Gastroesophageal sphincter (tissue), 4 donors: ENCODE measurements at regions not wholly inside any gene's neighbourhood (a gene's known extent, or its start where the extent isn't known, plus 50 kb on each side); places are given as distances from the start of the nearest gene placed in this dataset.

ENCODE experiments used
- ATAC-seq: fragments of 150-250 bp; one replicate; pipeline ENCODE4 v1.9.1; 2016; ENCODE audit warnings: mild to moderate bottlenecking, moderate library complexity
- H3K27ac ChIP-seq, 4 donors: fragments of 200-600 bp; sonication (generic) in 3 of 4; 1 replicate in 3 of 4; 2 replicates in 1 of 4; pipeline ENCODE4 v1.5.1; 2016 to 2019
- H3K27me3 ChIP-seq: fragments of 200-600 bp; sonication (generic); one replicate; pipeline ENCODE4 v1.5.1; 2019
- H3K36me3 ChIP-seq, 2 donors: fragments of 200-600 bp; sonication (generic); one replicate each; pipeline ENCODE4 v1.5.1; 2019; ENCODE audit warnings: control low read depth in 1 of 2
- H3K4me1 ChIP-seq, 3 donors: fragments of 200-600 bp; sonication (generic); 1 replicate in 2 of 3; 2 replicates in 1 of 3; pipeline ENCODE4 v1.5.1; 2016 to 2019; ENCODE audit warnings: control low read depth in 2 of 3
- H3K4me3 ChIP-seq, 2 donors: fragments of 200-600 bp; sonication (generic); one replicate each; pipeline ENCODE4 v1.5.1; 2019; ENCODE audit warnings: mild to moderate bottlenecking in 1 of 2, moderate library complexity in 1 of 2
- H3K9me3 ChIP-seq, 3 donors: fragments of 200-600 bp; sonication (generic); one replicate each; pipeline ENCODE4 v1.5.1; 2017 to 2019; ENCODE audit warnings: control low read depth in 2 of 3
- EP300 ChIP-seq: sonication (generic); formaldehyde crosslinking; IDR thresholded peaks from one replicate; pipeline ENCODE4 v1.6.1; 2017; ENCODE audit warnings: antibody characterized with exemption, mild to moderate bottlenecking
- POLR2A ChIP-seq, 2 donors: fragments of 450-650 bp; IDR thresholded peaks; one replicate each; pipeline ENCODE4 v1.6.1; 2017; ENCODE audit warnings: antibody characterized with exemption in 2 of 2, mild to moderate bottlenecking in 2 of 2, moderate library complexity in 1 of 2
- POLR2AphosphoS5 ChIP-seq: sonication (generic); formaldehyde crosslinking; IDR thresholded peaks from one replicate; pipeline ENCODE4 v1.6.1; 2017; ENCODE audit warnings: antibody characterized with exemption
- WGBS, 2 donors: methylation state at CpG; one replicate each; pipeline ENCODE4 v1.1.5; 2018; ENCODE audit warnings: low coverage in 1 of 2; 5-methylcytosine and 5-hydroxymethylcytosine counted together
- TF ChIP-seq, protein P1 (sequence below), 4 experiments: fragments of 200-600 bp in 2 of 4; fragments of 450-650 bp in 2 of 4; sonication (generic) in 1 of 4; IDR thresholded peaks; one replicate each; pipeline ENCODE4 v1.5.1; 2017 to 2019; ENCODE audit warnings: antibody characterized with exemption in 4 of 4, mild to moderate bottlenecking in 2 of 4, moderate library complexity in 2 of 4

DNA sequence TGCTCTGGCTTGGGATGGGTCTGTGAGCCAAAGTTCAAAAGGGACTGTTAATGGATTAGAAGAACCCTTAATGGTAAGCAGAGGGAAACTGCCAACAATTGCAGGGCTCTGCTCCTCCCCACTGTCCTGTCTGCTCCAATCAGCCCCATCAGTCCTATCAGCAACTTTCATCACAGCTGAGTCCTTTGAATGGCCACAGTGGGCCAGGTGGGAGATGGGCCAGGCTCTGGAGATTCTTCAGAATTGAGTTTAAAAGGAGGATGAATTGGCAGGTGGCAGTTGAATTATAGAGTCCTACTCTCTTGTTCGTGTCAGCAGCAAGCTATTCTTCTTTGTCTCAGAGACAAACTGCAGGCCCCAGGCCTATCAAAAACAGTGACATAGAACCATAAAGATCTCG, 573.9 kb downstream of the EPHA4 start:
- no peaks in the 10 kb centered on the region for H3K27me3 ChIP-seq
- H3K36me3 ChIP-seq: no peaks in the 10 kb centered on the region
- H3K9me3 ChIP-seq: no peaks in the 10 kb centered on the region
- no peak overlapping the region for H3K4me3 ChIP-seq
- ATAC-seq: no peak
- WGBS, 2 donors: 59 to 100% methylated on average over 1 to 2 of the region's 2 CpGs
- TF ChIP-seq EP300 (no peak), POLR2A (IDR thresholded peaks at IDR 0.05) (no peak), POLR2AphosphoS5 (no peak)
- TF ChIP-seq, protein P1, sequence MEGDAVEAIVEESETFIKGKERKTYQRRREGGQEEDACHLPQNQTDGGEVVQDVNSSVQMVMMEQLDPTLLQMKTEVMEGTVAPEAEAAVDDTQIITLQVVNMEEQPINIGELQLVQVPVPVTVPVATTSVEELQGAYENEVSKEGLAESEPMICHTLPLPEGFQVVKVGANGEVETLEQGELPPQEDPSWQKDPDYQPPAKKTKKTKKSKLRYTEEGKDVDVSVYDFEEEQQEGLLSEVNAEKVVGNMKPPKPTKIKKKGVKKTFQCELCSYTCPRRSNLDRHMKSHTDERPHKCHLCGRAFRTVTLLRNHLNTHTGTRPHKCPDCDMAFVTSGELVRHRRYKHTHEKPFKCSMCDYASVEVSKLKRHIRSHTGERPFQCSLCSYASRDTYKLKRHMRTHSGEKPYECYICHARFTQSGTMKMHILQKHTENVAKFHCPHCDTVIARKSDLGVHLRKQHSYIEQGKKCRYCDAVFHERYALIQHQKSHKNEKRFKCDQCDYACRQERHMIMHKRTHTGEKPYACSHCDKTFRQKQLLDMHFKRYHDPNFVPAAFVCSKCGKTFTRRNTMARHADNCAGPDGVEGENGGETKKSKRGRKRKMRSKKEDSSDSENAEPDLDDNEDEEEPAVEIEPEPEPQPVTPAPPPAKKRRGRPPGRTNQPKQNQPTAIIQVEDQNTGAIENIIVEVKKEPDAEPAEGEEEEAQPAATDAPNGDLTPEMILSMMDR (IDR thresholded peaks at IDR 0.05): no peak
- no peak overlapping the region for H3K27ac ChIP-seq
- H3K4me1 ChIP-seq: peaks cover 0 to 19% (median 0%) of the 10 kb centered on the region in 3 donors

DNA sequence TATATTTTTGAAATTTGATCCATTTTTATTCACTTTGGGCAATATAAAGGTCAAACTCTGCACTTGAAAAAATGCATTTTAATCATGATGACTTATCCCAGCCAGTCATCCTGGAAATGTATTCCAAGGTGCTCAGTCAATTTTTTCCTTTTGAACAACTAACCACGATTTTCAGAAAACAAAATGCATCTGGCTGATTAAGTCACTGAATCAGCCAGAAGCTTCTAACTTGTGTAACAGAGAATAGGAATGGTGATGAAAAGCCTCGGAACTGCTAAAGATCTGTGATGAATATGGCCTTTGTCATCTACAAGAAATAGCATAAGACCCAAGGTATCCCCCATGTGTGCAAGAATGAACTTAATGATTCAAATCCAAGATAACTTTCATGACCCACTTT, 572.7 kb downstream of the EPHA4 start:
- H3K27ac ChIP-seq: no peak overlapping the region
- WGBS, 2 donors: 47 to 76% methylated on average over 2 of the region's 2 CpGs
- no peak for ATAC-seq
- H3K9me3 ChIP-seq: no peaks in the 10 kb centered on the region
- peaks cover 0 to 19% (median 0%) of the 10 kb centered on the region in 3 donors for H3K4me1 ChIP-seq
- H3K36me3 ChIP-seq: no peaks in the 10 kb centered on the region
- H3K27me3 ChIP-seq: no peaks in the 10 kb centered on the region
- H3K4me3 ChIP-seq: no peak overlapping the region
- TF ChIP-seq EP300 (no peak), POLR2AphosphoS5 (no peak), POLR2A (IDR thresholded peaks at IDR 0.05) (no peak)
- TF ChIP-seq, protein P1 (IDR thresholded peaks at IDR 0.05): no peak

DNA sequence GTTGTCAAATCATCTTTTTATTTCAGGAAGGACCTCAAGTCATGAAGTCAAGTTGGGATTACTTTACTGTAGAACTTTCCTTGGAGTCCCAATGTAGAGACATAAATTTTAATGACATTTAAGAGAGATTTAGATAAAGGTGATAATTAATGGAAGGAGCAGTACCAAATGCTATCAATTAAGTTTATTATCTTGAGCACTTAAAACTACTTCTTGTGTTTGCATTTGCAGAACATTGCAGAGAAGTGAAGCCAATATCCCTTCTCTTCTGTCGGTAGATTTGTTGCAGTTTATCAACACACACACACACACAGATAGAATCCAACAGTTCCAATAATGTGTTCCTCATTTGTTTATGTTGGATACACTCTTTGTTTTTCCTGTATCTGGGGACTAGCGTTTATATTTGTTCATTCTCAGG, 570.7 kb downstream of the EPHA4 start:
- no peak for ATAC-seq
- H3K27me3 ChIP-seq: no peaks in the 10 kb centered on the region
- TF ChIP-seq, protein P1 (IDR thresholded peaks at IDR 0.05): no peak
- TF ChIP-seq POLR2A (IDR thresholded peaks at IDR 0.05) (no peak), EP300 (no peak), POLR2AphosphoS5 (no peak)
- WGBS, 2 donors: 8 to 9% methylated on average over 2 of the region's 2 CpGs
- H3K4me3 ChIP-seq: no peak overlapping the region
- H3K27ac ChIP-seq: no peak overlapping the region
- no peaks in the 10 kb centered on the region for H3K36me3 ChIP-seq
- H3K4me1 ChIP-seq: peaks cover 0 to 7% (median 0%) of the 10 kb centered on the region in 3 donors
- no peaks in the 10 kb centered on the region for H3K9me3 ChIP-seq

DNA sequence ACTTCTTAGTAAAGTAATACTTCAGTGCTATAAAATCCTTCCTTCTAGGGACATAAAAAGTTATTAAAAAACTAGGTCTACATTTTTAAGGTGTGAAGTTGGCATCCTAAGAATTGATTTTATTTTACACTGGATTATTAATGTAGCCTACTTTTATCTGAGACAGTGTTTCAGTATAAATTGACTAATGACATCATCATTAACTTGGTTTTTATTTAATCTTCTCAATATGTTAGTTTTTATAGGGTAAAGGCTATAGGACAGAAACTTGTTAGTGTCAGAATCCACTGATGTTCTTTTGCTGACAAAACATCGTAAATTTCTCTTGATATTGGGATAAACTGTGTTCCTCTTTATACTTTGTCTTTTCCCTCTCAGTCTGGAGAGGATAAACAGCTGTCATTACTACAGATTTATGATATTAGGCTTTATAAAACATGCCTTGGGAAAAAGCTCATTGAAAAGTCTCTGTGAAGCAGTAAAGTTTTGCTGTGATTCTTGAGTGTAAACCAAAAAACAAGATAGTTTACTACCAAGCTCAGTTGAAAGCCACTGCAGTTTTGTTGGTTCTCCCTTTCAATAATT, 569.9 kb downstream of the EPHA4 start:
- TF ChIP-seq EP300: no peak
- TF ChIP-seq, protein P1 (IDR thresholded peaks at IDR 0.05): no peak
- no peak for TF ChIP-seq POLR2A (IDR thresholded peaks at IDR 0.05)
- no peak for TF ChIP-seq POLR2AphosphoS5
- no peak for ATAC-seq
- WGBS, 2 donors: 0 to 36% methylated on average over 1 of the region's 1 CpG

DNA sequence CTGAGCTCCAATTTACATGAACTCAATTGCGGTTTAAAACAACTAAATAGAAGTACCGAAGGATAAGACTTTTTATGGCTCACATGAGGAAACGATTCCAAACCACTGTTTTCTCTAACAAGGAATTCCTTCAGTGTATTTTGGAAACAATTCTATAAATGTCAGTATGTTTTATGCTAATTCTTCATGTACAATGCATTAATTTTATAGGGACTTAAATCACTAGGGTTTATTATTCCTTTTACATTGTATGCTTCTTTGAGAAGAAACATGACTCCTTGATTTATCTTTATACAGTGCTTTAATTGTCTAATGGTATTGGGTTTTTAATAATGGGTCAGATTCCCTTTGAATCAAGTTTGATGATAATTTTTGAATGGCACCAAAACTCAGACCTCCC, 566.8 kb downstream of the EPHA4 start:
- H3K27me3 ChIP-seq: no peaks in the 10 kb centered on the region
- H3K9me3 ChIP-seq: no peaks in the 10 kb centered on the region
- no peak for ATAC-seq
- peaks cover 0 to 7% (median 0%) of the 10 kb centered on the region in 3 donors for H3K4me1 ChIP-seq
- H3K36me3 ChIP-seq: no peaks in the 10 kb centered on the region
- H3K27ac ChIP-seq: no peak overlapping the region
- TF ChIP-seq, protein P1 (IDR thresholded peaks at IDR 0.05): no peak
- TF ChIP-seq POLR2AphosphoS5 (no peak), EP300 (no peak), POLR2A (IDR thresholded peaks at IDR 0.05) (no peak)
- WGBS, 2 donors: 81 to 89% methylated on average over 3 of the region's 3 CpGs
- no peak overlapping the region for H3K4me3 ChIP-seq

More for the DNA sequence above, 569.9 kb downstream of the EPHA4 start:
- peaks cover 0 to 7% (median 0%) of the 10 kb centered on the region in 3 donors for H3K4me1 ChIP-seq
- H3K27ac ChIP-seq: no peak overlapping the region
- no peaks in the 10 kb centered on the region for H3K27me3 ChIP-seq
- no peaks in the 10 kb centered on the region for H3K9me3 ChIP-seq
- no peak overlapping the region for H3K4me3 ChIP-seq
- H3K36me3 ChIP-seq: no peaks in the 10 kb centered on the region
